Stomach (tissue), 8 donors: ENCODE measurements at regions not wholly inside any gene's neighbourhood (a gene's known extent, or its start where the extent isn't known, plus 50 kb on each side); places are given as distances from the start of the nearest gene placed in this dataset.

Source experiments
- DNase-seq, 2 donors: peaks; one replicate each; pipeline versions ENCODE4 v3.0.0 to v3.0.0-alpha.2; 2013 to 2019
- H3K27ac ChIP-seq, 5 donors: fragments of 200-600 bp in 4 of 5; sonication (generic) in 4 of 5; one replicate each; pipeline ENCODE4 v1.5.1; 2013 to 2019; ENCODE audit warnings: mild to moderate bottlenecking in 1 of 5, moderate library complexity in 1 of 5
- H3K27me3 ChIP-seq, 3 donors: fragments of 200-600 bp; sonication (generic); one replicate each; pipeline ENCODE4 v1.5.1; 2017 to 2019; ENCODE audit warnings: mixed run types in 1 of 3
- H3K36me3 ChIP-seq, 4 donors: fragments of 200-600 bp; sonication (generic); 1 replicate in 3 of 4; 2 replicates in 1 of 4; pipeline ENCODE4 v1.5.1; 2016 to 2019
- H3K4me1 ChIP-seq, 4 donors: fragments of 200-600 bp; sonication (generic); one replicate each; pipeline ENCODE4 v1.5.1; 2016 to 2019
- H3K4me3 ChIP-seq, 4 donors: fragments of 200-600 bp; sonication (generic) in 3 of 4; one replicate each; pipeline ENCODE4 v1.5.1; 2016 to 2019; ENCODE audit warnings: mild to moderate bottlenecking in 1 of 4
- H3K9me3 ChIP-seq, 4 donors: fragments of 200-600 bp; sonication (generic); one replicate each; pipeline ENCODE4 v1.5.1; 2016 to 2019
- EP300 ChIP-seq: sonication (generic); formaldehyde crosslinking; IDR thresholded peaks from one replicate; pipeline ENCODE4 v1.6.1; 2017; ENCODE audit warnings: antibody characterized with exemption
- POLR2A ChIP-seq, 4 donors: fragments of 450-650 bp; IDR thresholded peaks; one replicate each; pipeline ENCODE4 v1.6.1; 2016; ENCODE audit warnings: antibody characterized with exemption in 4 of 4, control low read depth in 2 of 4, mild to moderate bottlenecking in 1 of 4, moderate library complexity in 1 of 4
- POLR2AphosphoS5 ChIP-seq, 3 donors: sonication (generic); formaldehyde crosslinking; IDR thresholded peaks; one replicate each; pipeline ENCODE4 v1.6.1; 2016; ENCODE audit warnings: antibody characterized with exemption in 3 of 3
- WGBS, 5 donors: extraction: QIAGEN DNeasy Blood & Tissue Kit in 3 of 5; methylation state at CpG; one replicate each; pipeline versions ENCODE4 v1.1.5 to v1.1.7; 2013 to 2018; 5-methylcytosine and 5-hydroxymethylcytosine counted together
- intact Hi-C: fragments of 100-400 bp; cut with DNase I; formaldehyde crosslinking; loops from one replicate; pipeline ENCODE4 v1.15.1; 2023; ENCODE audit warnings: low total_unique reads
- TF ChIP-seq, protein P1 (sequence below), 7 experiments: fragments of 450-650 bp in 4 of 7; fragments of 200-600 bp in 3 of 7; sonication (generic) in 3 of 7; IDR thresholded peaks; one replicate each; pipeline ENCODE4 v1.5.1; 2016 to 2019; ENCODE audit warnings: antibody characterized with exemption in 7 of 7, control low read depth in 2 of 7, mild to moderate bottlenecking in 1 of 7
- donor health status: healthy with polysubstance abuse.
- donor health status: Bipolar disorder and iron deficiency.
- donor health status: healthy.

DNA sequence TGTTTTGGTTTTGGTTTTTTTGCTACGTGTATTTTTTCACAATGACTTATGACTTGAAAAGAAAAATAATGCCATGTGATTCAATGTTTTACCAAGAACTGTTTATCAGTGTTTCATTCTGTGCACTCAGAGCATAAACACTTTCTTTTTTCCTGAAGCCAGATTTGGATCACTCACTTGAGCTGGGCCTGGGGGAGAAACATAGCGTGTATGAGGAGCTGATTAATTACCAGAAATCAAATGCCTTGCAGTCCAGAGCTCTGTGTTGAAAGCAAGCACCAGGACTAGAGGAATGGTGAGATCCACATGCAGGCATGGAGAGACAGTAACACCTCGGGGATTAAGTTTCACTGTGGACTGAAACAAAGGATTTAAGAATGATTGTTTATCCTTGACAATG, 642.1 kb upstream of the ADGRL2 start:
- peak in 1 of 2 donors; percentile 22 for DNase-seq

DNA sequence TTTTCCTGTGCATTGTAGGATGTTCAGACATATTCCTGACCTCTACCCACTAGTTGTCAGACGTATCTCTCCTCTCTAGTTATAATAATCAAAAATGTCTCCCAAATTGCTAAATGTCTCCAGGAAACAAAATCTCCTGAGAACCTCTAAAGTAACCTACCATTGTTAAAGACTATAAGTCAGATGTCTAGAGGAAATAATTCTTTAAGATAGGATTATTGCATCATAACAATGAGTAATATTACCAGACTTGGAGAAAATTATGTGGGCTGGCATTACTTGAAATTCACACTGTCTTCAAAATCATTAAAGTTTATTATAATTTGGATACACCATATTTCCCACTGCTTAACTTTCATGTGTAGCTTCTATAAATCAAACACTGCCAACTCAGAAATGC, 643.0 kb upstream of the ADGRL2 start:
- Histone ChIP-seq H3K4me3 (no peak overlapping the region), H3K9me3 (no peaks in the 10 kb centered on the region), H3K27ac (no peak overlapping the region), H3K36me3 (no peaks in the 10 kb centered on the region), H3K27me3 (no peaks in the 10 kb centered on the region), H3K4me1 (peaks cover 0 to 12% (median 6%) of the 10 kb centered on the region in 4 donors)
- TF ChIP-seq EP300: no peak
- intact Hi-C loops: no loop called here
- DNase-seq: no peak
- WGBS, 5 donors: 70 to 84% (median 81%) methylated on average over 1 of the region's 1 CpG

More for the DNA sequence above, 642.1 kb upstream of the ADGRL2 start:
- H3K36me3 ChIP-seq: no peaks in the 10 kb centered on the region
- no peaks in the 10 kb centered on the region for H3K27me3 ChIP-seq
- peaks cover 0 to 12% (median 6%) of the 10 kb centered on the region in 4 donors for H3K4me1 ChIP-seq
- TF ChIP-seq EP300: no peak
- TF ChIP-seq, protein P1, sequence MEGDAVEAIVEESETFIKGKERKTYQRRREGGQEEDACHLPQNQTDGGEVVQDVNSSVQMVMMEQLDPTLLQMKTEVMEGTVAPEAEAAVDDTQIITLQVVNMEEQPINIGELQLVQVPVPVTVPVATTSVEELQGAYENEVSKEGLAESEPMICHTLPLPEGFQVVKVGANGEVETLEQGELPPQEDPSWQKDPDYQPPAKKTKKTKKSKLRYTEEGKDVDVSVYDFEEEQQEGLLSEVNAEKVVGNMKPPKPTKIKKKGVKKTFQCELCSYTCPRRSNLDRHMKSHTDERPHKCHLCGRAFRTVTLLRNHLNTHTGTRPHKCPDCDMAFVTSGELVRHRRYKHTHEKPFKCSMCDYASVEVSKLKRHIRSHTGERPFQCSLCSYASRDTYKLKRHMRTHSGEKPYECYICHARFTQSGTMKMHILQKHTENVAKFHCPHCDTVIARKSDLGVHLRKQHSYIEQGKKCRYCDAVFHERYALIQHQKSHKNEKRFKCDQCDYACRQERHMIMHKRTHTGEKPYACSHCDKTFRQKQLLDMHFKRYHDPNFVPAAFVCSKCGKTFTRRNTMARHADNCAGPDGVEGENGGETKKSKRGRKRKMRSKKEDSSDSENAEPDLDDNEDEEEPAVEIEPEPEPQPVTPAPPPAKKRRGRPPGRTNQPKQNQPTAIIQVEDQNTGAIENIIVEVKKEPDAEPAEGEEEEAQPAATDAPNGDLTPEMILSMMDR (IDR thresholded peaks at IDR 0.05): no peak
- no peak for TF ChIP-seq POLR2A (IDR thresholded peaks at IDR 0.05)
- TF ChIP-seq POLR2AphosphoS5 (IDR thresholded peaks at IDR 0.05): no peak
- 13 to 26% (median 15%) methylated on average over 3 of the region's 3 CpGs for WGBS, 5 donors
- H3K27ac ChIP-seq: no peak overlapping the region
- no peaks in the 10 kb centered on the region for H3K9me3 ChIP-seq
- intact Hi-C loops: no loop called here
- no peak overlapping the region for H3K4me3 ChIP-seq

DNA sequence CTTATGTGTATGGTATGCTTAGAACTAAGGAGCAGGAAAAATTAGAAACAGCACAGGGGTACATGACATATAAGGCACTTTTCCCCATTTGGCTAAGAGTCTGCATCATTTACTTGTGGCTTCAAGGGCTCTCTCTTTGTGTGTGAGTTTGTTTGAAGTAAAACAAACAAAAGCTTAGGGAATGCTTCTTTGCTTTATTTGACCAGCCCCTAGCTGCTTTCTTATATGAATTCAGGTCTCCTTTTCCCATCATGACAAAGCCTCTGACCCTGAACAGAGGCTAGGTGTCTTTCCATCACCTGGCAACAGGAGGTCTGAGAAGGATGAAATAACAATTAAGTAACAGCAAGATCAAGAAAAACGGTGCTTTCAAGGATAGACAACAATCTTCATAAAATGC, 643.8 kb upstream of the ADGRL2 start:
- no peaks in the 10 kb centered on the region for H3K36me3 ChIP-seq
- H3K9me3 ChIP-seq: no peaks in the 10 kb centered on the region
- H3K4me1 ChIP-seq: peaks cover 0 to 12% (median 6%) of the 10 kb centered on the region in 4 donors
- no peaks in the 10 kb centered on the region for H3K27me3 ChIP-seq
- WGBS, 5 donors: 58 to 74% (median 68%) methylated on average over 1 of the region's 1 CpG
- H3K27ac ChIP-seq: no peak overlapping the region
- intact Hi-C loops: no loop called here
- no peak overlapping the region for H3K4me3 ChIP-seq
- no peak for DNase-seq
- TF ChIP-seq, protein P1 (IDR thresholded peaks at IDR 0.05): no peak
- TF ChIP-seq POLR2A (IDR thresholded peaks at IDR 0.05) (no peak), POLR2AphosphoS5 (IDR thresholded peaks at IDR 0.05) (no peak), EP300 (no peak)

DNA sequence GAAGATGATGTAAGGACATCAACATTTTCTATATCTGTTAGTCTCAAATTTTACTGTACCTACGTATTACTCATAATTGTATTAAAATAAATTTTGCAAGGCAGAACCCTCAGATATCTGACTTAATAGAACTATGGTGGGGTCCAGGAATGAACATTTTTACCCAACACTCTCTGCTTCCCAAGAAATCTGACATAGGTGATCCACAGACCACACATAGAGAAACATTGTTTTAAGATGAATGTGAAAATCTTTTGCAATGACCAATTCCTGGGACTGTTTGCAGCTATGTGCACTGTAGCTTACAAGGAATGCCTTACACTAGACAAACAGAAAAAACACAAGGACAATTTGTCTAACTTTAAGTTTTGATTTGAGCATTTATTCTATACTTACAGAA, 645.6 kb upstream of the ADGRL2 start:
- DNase-seq: no peak
- intact Hi-C loops: no loop called here
- no peak overlapping the region for H3K4me3 ChIP-seq
- no peaks in the 10 kb centered on the region for H3K27me3 ChIP-seq
- H3K4me1 ChIP-seq: peaks cover 0 to 12% (median 6%) of the 10 kb centered on the region in 4 donors
- no peaks in the 10 kb centered on the region for H3K36me3 ChIP-seq
- WGBS, 5 donors: 84 to 96% (median 94%) methylated on average over 1 of the region's 1 CpG
- TF ChIP-seq EP300 (no peak), POLR2AphosphoS5 (IDR thresholded peaks at IDR 0.05) (no peak), POLR2A (IDR thresholded peaks at IDR 0.05) (no peak)
- TF ChIP-seq, protein P1 (IDR thresholded peaks at IDR 0.05): no peak
- no peak overlapping the region for H3K27ac ChIP-seq
- no peaks in the 10 kb centered on the region for H3K9me3 ChIP-seq

DNA sequence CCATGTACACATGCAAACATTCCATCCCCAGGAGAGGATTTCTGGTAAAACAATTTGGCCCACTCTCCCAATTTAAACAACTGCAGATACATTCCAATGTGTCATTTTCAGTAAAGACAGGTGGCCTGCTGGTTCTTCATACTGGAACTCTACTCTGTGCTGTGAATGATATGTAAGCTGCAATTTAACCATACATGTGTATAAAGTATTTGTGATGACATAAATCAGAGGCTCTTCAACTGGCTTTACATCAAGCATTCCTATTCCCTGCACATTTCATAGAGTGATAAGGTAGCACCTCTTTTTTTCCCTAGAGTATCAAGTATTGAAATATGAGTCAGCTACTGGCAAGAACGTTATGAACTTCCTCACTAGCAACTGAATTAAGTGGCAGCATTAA, 649.5 kb upstream of the ADGRL2 start:
- intact Hi-C loops: no loop called here
- H3K36me3 ChIP-seq: no peaks in the 10 kb centered on the region
- WGBS, 5 donors: 5 to 18% (median 11%) methylated on average over 1 of the region's 1 CpG

More for the DNA sequence above, 649.5 kb upstream of the ADGRL2 start:
- no peak for DNase-seq
- no peaks in the 10 kb centered on the region for H3K4me1 ChIP-seq
- no peak overlapping the region for H3K27ac ChIP-seq
- no peaks in the 10 kb centered on the region for H3K27me3 ChIP-seq
- TF ChIP-seq EP300 (no peak), POLR2A (IDR thresholded peaks at IDR 0.05) (no peak), POLR2AphosphoS5 (IDR thresholded peaks at IDR 0.05) (no peak)
- TF ChIP-seq, protein P1 (IDR thresholded peaks at IDR 0.05): no peak
- no peak overlapping the region for H3K4me3 ChIP-seq
- no peaks in the 10 kb centered on the region for H3K9me3 ChIP-seq
